HFFc6 (cell line): ENCODE measurements at regions not wholly inside any gene's neighbourhood (a gene's known extent, or its start where the extent isn't known, plus 50 kb on each side); places are given as distances from the start of the nearest gene placed in this dataset.

ENCODE experiments used
- DNase-seq: peaks from one replicate; pipeline ENCODE4 v3.0.0-alpha.2; 2018
- H3K27ac Mint-ChIP-seq: 2 replicates; pipeline ENCODE4 v1.8.0; 2020; ENCODE audit warnings: mild to moderate bottlenecking, mixed read lengths
- H3K27me3 Mint-ChIP-seq: 2 replicates; pipeline ENCODE4 v1.8.0; 2021; ENCODE audit warnings: mild to moderate bottlenecking, moderate library complexity, mixed read lengths; ENCODE audit not compliant: insufficient read depth
- H3K36me3 Mint-ChIP-seq: 2 replicates; pipeline ENCODE4 v1.8.0; 2021; ENCODE audit warnings: low read depth, mixed read lengths
- H3K4me1 Mint-ChIP-seq: 2 replicates; pipeline ENCODE4 v1.8.0; 2020; ENCODE audit warnings: low read depth, mixed read lengths
- H3K4me3 Mint-ChIP-seq: 2 replicates; pipeline ENCODE4 v1.8.0; 2020; ENCODE audit warnings: mild to moderate bottlenecking, moderate library complexity, mixed read lengths
- H3K9me3 Mint-ChIP-seq: 2 replicates; pipeline ENCODE4 v1.8.0; 2020; ENCODE audit warnings: mild to moderate bottlenecking, mixed read lengths
- TF ChIP-seq, protein P1 (sequence below): fragments of 200-600 bp; sonication (generic); IDR thresholded peaks from 2 replicates; pipeline ENCODE4 v1.5.0; 2021; ENCODE audit warnings: antibody characterized with exemption, mild to moderate bottlenecking

DNA sequence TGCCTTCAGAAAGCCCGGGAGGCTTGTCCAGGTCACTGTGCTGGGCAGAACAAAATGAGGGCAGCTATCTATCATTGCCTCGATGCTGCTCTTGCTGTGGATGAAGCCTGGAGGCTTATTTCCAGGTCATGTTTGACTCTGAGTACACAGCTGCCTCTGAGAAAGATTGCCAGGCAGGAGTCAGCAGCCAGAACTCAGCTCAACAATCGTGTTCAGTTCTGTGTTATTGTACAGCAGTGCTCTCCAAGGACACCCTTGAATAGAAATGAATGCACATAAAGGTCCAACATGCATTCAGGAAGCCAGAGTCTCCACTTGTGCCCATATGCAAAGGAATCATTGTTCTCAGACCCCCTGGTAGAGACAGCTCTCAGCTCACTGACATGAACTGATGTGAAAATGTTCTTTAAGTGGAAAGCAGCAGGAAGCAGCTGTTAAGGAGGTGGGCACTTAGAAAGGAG, 61.7 kb upstream of the ZFR start:
- peak overlapping the region; percentile 73 for H3K4me3 Mint-ChIP-seq
- no peak for DNase-seq
- no peaks in the 10 kb centered on the region for H3K9me3 Mint-ChIP-seq
- TF ChIP-seq, protein P1, sequence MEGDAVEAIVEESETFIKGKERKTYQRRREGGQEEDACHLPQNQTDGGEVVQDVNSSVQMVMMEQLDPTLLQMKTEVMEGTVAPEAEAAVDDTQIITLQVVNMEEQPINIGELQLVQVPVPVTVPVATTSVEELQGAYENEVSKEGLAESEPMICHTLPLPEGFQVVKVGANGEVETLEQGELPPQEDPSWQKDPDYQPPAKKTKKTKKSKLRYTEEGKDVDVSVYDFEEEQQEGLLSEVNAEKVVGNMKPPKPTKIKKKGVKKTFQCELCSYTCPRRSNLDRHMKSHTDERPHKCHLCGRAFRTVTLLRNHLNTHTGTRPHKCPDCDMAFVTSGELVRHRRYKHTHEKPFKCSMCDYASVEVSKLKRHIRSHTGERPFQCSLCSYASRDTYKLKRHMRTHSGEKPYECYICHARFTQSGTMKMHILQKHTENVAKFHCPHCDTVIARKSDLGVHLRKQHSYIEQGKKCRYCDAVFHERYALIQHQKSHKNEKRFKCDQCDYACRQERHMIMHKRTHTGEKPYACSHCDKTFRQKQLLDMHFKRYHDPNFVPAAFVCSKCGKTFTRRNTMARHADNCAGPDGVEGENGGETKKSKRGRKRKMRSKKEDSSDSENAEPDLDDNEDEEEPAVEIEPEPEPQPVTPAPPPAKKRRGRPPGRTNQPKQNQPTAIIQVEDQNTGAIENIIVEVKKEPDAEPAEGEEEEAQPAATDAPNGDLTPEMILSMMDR = no peak
- no peaks in the 10 kb centered on the region for H3K36me3 Mint-ChIP-seq
- H3K27me3 Mint-ChIP-seq = peaks cover 4% of the 10 kb centered on the region
- H3K27ac Mint-ChIP-seq = peak overlapping the region; percentile 83
- H3K4me1 Mint-ChIP-seq = peaks cover 57% of the 10 kb centered on the region

DNA sequence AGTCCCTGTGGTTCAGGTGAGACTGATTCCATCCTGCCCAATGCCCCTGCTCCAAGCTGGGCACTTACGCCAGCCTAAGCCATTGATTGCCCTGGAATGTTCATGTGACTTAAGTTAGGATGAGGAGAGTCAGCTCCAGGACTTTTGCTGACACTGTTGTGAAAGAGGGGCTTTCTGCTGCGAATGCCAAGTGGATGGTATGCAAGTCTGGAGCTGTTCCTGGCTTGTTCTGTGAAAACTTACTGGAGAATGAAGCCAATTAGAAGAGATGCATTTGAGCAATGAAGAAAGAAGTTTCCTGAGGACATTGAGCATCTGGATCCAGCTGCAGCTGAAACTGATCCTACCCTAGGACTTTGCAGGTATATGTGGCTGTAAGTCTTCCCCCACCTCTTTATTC, 61.2 kb upstream of the ZFR start:
- H3K27ac Mint-ChIP-seq = peak overlapping the region; percentile 83
- H3K27me3 Mint-ChIP-seq = peaks cover 7% of the 10 kb centered on the region
- DNase-seq = peak; percentile 34
- TF ChIP-seq, protein P1 = no peak
- H3K36me3 Mint-ChIP-seq = no peaks in the 10 kb centered on the region
- peaks cover 57% of the 10 kb centered on the region for H3K4me1 Mint-ChIP-seq
- H3K4me3 Mint-ChIP-seq = peak overlapping the region; percentile 73
- H3K9me3 Mint-ChIP-seq = no peaks in the 10 kb centered on the region

DNA sequence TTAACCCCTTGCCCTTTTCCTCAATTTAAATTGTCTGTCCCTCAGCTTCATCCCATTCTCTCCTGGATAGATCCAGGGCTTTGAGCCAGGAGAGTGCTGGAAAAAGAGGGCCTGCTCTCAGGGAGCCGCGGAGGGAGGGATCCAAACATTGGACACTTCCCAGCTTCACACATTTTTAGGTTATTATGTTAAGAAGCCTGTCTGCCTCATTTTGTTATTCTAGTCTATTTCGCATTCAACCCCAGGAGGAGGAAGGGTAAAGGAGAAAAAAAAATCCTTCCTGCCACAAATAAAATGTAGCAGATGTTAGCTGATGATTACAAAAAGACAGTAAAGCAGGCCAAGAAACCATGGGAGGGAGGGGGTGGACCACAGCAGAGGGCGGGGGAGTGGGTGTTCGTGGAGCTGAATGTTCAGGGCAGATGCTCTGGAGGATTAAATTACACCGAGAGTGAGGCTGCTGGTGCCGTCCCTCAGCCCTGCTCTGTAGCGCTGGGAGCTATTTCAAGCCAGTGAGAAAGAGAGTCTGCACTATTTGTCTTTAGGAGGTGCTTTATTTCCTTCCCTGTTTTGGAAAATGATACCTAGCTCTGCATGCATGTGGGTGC, 60.6 kb upstream of the ZFR start:
- DNase-seq = peak; percentile 79
- Mint-ChIP-seq H3K4me1 (peaks cover 57% of the 10 kb centered on the region), H3K27me3 (peaks cover 7% of the 10 kb centered on the region), H3K9me3 (no peaks in the 10 kb centered on the region), H3K27ac (peak overlapping the region; percentile 83), H3K4me3 (peak overlapping the region; percentile 73), H3K36me3 (no peaks in the 10 kb centered on the region)
- TF ChIP-seq, protein P1 = no peak

DNA sequence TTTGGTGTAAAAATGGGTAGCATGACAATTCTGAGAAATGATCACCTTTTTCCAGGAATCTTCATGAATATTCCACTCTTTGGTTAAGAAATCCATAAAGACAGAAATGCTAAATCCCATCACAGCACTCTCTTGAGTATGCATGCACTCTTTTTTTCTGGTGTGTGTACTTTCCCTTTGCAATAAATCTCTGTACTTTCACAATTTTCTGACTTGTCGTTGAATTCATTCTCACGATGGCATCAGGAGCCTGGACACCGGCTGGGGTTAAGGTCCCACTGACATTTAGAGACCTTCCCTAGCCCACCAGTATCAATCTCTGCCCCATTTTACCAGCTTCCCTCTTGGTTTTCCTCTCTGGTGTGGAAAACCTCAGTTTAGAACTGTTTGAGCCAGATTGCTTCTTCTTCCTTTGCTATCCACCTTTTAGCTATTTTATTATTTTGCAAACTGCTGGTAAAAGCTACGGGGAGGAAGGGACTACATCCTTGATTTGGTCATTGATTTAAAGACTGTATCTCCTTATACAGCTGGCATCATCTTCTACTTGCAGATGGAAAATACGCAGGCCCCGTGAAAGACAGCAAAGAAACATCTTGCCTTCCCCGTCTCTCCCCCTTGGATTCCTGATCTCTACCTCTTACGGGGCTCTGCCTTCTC, 59.9 kb upstream of the ZFR start:
- no peaks in the 10 kb centered on the region for H3K9me3 Mint-ChIP-seq
- DNase-seq = no peak
- peak overlapping the region; percentile 73 for H3K4me3 Mint-ChIP-seq
- peaks cover 54% of the 10 kb centered on the region for H3K4me1 Mint-ChIP-seq
- peak overlapping the region; percentile 83 for H3K27ac Mint-ChIP-seq
- no peaks in the 10 kb centered on the region for H3K36me3 Mint-ChIP-seq
- H3K27me3 Mint-ChIP-seq = peaks cover 8% of the 10 kb centered on the region
- TF ChIP-seq, protein P1 = no peak

DNA sequence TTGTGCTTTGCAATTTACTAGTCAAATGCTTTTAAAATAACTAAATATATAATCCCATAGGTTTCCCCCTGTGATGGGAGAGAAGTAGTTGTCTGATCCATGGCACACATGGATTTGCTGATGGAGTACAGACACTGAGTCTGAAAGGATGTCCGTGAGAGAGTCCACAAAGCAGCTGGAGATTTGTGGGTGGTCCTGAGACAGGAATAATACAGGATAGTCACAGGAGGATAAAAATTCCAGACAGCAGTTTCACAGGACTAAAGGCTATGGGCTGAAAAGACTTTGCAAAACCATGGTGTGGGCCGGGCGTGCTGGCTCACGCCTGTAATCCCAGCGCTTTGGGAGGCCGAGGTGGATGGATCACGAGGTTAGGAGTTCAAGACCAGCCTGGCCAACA, 58.7 kb upstream of the ZFR start:
- Mint-ChIP-seq H3K36me3 (no peaks in the 10 kb centered on the region), H3K27me3 (peaks cover 10% of the 10 kb centered on the region), H3K4me3 (no peak overlapping the region), H3K27ac (no peak overlapping the region), H3K4me1 (peaks cover 49% of the 10 kb centered on the region), H3K9me3 (no peaks in the 10 kb centered on the region)
- no peak for DNase-seq
- TF ChIP-seq, protein P1 = no peak
